ENCODE measurements at regions not wholly inside any gene's neighbourhood (a gene's known extent, or its start where the extent isn't known, plus 50 kb on each side); places are given as distances from the start of the nearest gene placed in this dataset.

GRCh38 chr9:31873722-31874121 lies 510.7 kb upstream of the ACO1 start:
- no peak for TF ChIP-seq CTCF (IDR thresholded peaks at IDR 0.05)
- no peak for TF ChIP-seq POLR2AphosphoS5 (IDR thresholded peaks at IDR 0.05)
- TF ChIP-seq POLR2A (IDR thresholded peaks at IDR 0.05; ENCODE audit: low read depth) = no peak

Data from esophagus muscularis mucosa (tissue), 3 donors.